MM.1S (cell line): ENCODE measurements at regions not wholly inside any gene's neighbourhood (a gene's known extent, or its start where the extent isn't known, plus 50 kb on each side); places are given as distances from the start of the nearest gene placed in this dataset.

Source experiments
- DNase-seq: peaks from one replicate; pipeline ENCODE4 v3.0.0-alpha.2; 2015
- H2AFZ ChIP-seq: fragments of 300-600 bp; sonication (generic); 2 replicates; pipeline ENCODE4 v1.6.0; 2016; ENCODE audit warnings: antibody characterized with exemption, low read length
- H3F3A ChIP-seq: fragments of 300-600 bp; sonication (generic); 2 replicates; pipeline ENCODE4 v1.6.1; 2016; ENCODE audit warnings: mild to moderate bottlenecking, antibody characterized with exemption, low read length, moderate library complexity, mixed read lengths; ENCODE audit not compliant: insufficient read depth
- H3K27ac ChIP-seq: fragments of 300-600 bp; sonication (generic); 2 replicates; pipeline ENCODE4 v1.5.1; 2016; ENCODE audit warnings: mild to moderate bottlenecking, low read length
- H3K27me3 ChIP-seq: fragments of 300-600 bp; sonication (generic); replicated peaks from 2 replicates; pipeline ENCODE4 v1.6.0; 2016; ENCODE audit warnings: low read length; ENCODE audit not compliant: insufficient read depth
- H3K36me3 ChIP-seq: fragments of 300-600 bp; sonication (generic); replicated peaks from 2 replicates; pipeline ENCODE4 v1.6.1; 2016; ENCODE audit warnings: mild to moderate bottlenecking, low read length, mixed read lengths; ENCODE audit not compliant: insufficient read depth
- H3K4me1 ChIP-seq: fragments of 300-600 bp; sonication (generic); 2 replicates; pipeline ENCODE4 v1.6.1; 2016; ENCODE audit warnings: low read length, mixed read lengths
- H3K4me2 ChIP-seq: fragments of 300-600 bp; sonication (generic); 2 replicates; pipeline ENCODE4 v1.6.0; 2016; ENCODE audit warnings: low read depth, low read length
- H3K4me3 ChIP-seq: fragments of 300-600 bp; sonication (generic); 2 replicates; pipeline ENCODE4 v1.5.1; 2016; ENCODE audit warnings: low read length, mixed read lengths
- H3K79me2 ChIP-seq: fragments of 300-600 bp; sonication (generic); 2 replicates; pipeline ENCODE4 v1.6.1; 2016; ENCODE audit warnings: mixed run types, low read length, mixed read lengths
- H3K9ac ChIP-seq: fragments of 300-600 bp; sonication (generic); 2 replicates; pipeline ENCODE4 v1.6.1; 2016; ENCODE audit warnings: low read length, mixed read lengths
- H3K9me2 ChIP-seq: fragments of 300-600 bp; sonication (generic); replicated peaks from 2 replicates; pipeline ENCODE4 v1.6.1; 2016; ENCODE audit warnings: mild to moderate bottlenecking, low read length, mixed read lengths; ENCODE audit not compliant: insufficient read depth
- H3K9me3 ChIP-seq: fragments of 300-600 bp; sonication (generic); replicated peaks from 2 replicates; pipeline ENCODE4 v1.6.1; 2016; ENCODE audit warnings: mild to moderate bottlenecking, low read length, mixed read lengths; ENCODE audit not compliant: insufficient read depth
- H4K20me1 ChIP-seq: fragments of 300-600 bp; sonication (generic); 2 replicates; pipeline ENCODE4 v1.6.1; 2016; ENCODE audit warnings: mild to moderate bottlenecking, low read length, moderate library complexity, mixed read lengths; ENCODE audit not compliant: insufficient read depth
- CTCF ChIP-seq: fragments of 300-600 bp; sonication (generic); IDR thresholded peaks from 2 replicates; pipeline ENCODE4 v1.5.1; 2016; ENCODE audit warnings: antibody characterized with exemption, low read length, mixed read lengths
- EZH2 ChIP-seq: fragments of 300-600 bp; sonication (generic); optimal IDR thresholded peaks from 2 replicates; pipeline ENCODE3; 2017; ENCODE audit warnings: low read depth, mild to moderate bottlenecking, antibody characterized with exemption, low read length, mixed read lengths
- EZH2phosphoT487 ChIP-seq: fragments of 300-600 bp; sonication (generic); IDR thresholded peaks from 2 replicates; pipeline ENCODE4 v1.6.1; 2018; ENCODE audit warnings: antibody characterized with exemption, low read length

DNA sequence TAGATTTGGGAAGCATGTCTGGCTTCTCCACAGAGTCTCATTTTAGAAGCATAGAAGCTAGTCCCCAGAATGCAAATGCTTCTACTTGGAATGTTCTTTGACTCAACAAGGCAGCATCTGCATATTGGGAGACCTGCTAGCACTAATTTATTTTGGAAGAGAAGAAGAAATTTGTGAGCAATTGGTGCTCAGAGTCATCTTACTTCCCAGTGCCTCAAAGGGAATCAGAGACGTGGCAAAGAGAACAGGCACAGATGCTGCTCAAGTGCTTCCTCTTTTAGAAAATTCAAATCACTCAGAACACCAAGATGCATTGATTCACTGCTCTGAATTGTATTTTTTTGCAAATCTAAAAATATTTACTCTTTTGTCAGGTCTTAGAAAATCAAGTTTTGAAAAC is 255.7 kb downstream of the BRINP2 start:
- TF ChIP-seq EZH2 (no peak), EZH2phosphoT487 (no peak), CTCF (no peak)
- Histone ChIP-seq H3F3A (no peaks in the 10 kb centered on the region), H3K4me1 (no peaks in the 10 kb centered on the region)

DNA sequence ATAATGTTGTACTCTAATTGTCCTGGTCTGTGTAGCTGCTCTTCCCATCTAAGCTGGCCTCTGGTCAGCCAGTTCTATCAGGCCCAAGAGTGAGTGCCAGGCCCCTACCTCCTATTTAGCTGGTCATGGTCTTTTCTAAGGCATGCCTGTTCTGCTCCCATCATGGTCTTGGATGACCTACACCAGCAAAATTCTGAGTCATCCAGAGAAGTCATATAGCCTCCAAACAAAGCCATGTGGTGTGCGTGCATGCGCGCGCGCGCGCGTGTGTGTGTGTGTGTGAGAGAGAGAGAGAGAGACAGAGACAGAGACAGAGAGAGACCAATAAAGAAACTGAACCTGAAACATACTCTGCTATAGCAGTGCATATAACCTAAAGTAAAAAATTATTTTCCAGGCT is 254.4 kb downstream of the BRINP2 start:
- Histone ChIP-seq H3K27ac (no peak overlapping the region), H3K4me3 (no peak overlapping the region), H3K27me3 (no peaks in the 10 kb centered on the region), H3K9ac (no peak overlapping the region), H3K36me3 (no peaks in the 10 kb centered on the region), H3K9me3 (no peaks in the 10 kb centered on the region), H3F3A (no peaks in the 10 kb centered on the region), H3K4me2 (no peak overlapping the region), H3K9me2 (no peaks in the 10 kb centered on the region), H3K79me2 (no peaks in the 10 kb centered on the region), H4K20me1 (no peaks in the 10 kb centered on the region), H2AFZ (no peak overlapping the region), H3K4me1 (no peaks in the 10 kb centered on the region)
- no peak for DNase-seq
- TF ChIP-seq EZH2phosphoT487, result no peak
- no peak for TF ChIP-seq EZH2
- no peak for TF ChIP-seq CTCF

More for the DNA sequence above, 255.7 kb downstream of the BRINP2 start:
- H3K9ac ChIP-seq, result no peak overlapping the region
- H3K27me3 ChIP-seq, result no peaks in the 10 kb centered on the region
- no peaks in the 10 kb centered on the region for H3K9me3 ChIP-seq
- no peaks in the 10 kb centered on the region for H3K9me2 ChIP-seq
- H3K4me2 ChIP-seq, result no peak overlapping the region
- H3K36me3 ChIP-seq, result no peaks in the 10 kb centered on the region
- no peak overlapping the region for H3K27ac ChIP-seq
- DNase-seq, result no peak
- H3K79me2 ChIP-seq, result no peaks in the 10 kb centered on the region
- H4K20me1 ChIP-seq, result no peaks in the 10 kb centered on the region
- no peak overlapping the region for H2AFZ ChIP-seq
- no peak overlapping the region for H3K4me3 ChIP-seq

- no peaks in the 10 kb centered on the region for H3F3A ChIP-seq
Observed at GRCh38 chr1:177424744-177425143, 254.0 kb downstream of the BRINP2 start.

More at GRCh38 chr1:177424744-177425143, 254.0 kb downstream of the BRINP2 start:
- H2AFZ ChIP-seq, result no peak overlapping the region
- DNase-seq, result no peak
- H3K9ac ChIP-seq, result no peak overlapping the region
- no peaks in the 10 kb centered on the region for H3K9me3 ChIP-seq
- no peak overlapping the region for H3K4me2 ChIP-seq
- H4K20me1 ChIP-seq, result no peaks in the 10 kb centered on the region
- H3K4me3 ChIP-seq, result no peak overlapping the region
- TF ChIP-seq EZH2, result no peak
- TF ChIP-seq EZH2phosphoT487, result no peak
- TF ChIP-seq CTCF, result no peak
- no peaks in the 10 kb centered on the region for H3K79me2 ChIP-seq
- H3K36me3 ChIP-seq, result no peaks in the 10 kb centered on the region
- H3K27ac ChIP-seq, result no peak overlapping the region
- no peaks in the 10 kb centered on the region for H3K4me1 ChIP-seq
- H3K27me3 ChIP-seq, result no peaks in the 10 kb centered on the region
- no peaks in the 10 kb centered on the region for H3K9me2 ChIP-seq
